ENCODE measurements at regions not wholly inside any gene's neighbourhood (a gene's known extent, or its start where the extent isn't known, plus 50 kb on each side); places are given as distances from the start of the nearest gene placed in this dataset.

DNA sequence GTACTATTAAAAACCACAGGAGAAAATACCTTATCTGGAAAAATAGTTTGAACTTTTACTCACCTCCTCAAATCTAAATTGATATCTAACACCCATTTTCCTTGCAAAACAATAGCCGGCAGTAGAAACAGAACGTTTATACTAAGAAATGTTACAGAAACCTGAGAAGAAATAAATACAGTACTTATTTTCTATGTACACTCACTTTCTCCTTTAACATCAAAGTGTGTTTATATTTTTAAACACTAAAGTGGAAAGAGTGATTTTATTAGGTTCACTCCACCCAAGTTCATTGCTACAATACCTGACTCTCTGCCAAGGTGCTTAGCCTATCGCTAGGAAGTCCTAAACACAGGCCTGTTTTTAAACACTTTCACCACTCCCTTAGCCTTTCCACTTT lies 87.8 kb upstream of the TJP1 start:
- no peak overlapping the region for H3K4me3 ChIP-seq (ENCODE audit: low read depth, low read length)
- in situ Hi-C loops (cut with HindIII; ENCODE audit: low sequenced_read_pairs), result no loop called here
- no peak for DNase-seq (ENCODE audit: low read depth, low spot score)
- TF ChIP-seq, protein P1, sequence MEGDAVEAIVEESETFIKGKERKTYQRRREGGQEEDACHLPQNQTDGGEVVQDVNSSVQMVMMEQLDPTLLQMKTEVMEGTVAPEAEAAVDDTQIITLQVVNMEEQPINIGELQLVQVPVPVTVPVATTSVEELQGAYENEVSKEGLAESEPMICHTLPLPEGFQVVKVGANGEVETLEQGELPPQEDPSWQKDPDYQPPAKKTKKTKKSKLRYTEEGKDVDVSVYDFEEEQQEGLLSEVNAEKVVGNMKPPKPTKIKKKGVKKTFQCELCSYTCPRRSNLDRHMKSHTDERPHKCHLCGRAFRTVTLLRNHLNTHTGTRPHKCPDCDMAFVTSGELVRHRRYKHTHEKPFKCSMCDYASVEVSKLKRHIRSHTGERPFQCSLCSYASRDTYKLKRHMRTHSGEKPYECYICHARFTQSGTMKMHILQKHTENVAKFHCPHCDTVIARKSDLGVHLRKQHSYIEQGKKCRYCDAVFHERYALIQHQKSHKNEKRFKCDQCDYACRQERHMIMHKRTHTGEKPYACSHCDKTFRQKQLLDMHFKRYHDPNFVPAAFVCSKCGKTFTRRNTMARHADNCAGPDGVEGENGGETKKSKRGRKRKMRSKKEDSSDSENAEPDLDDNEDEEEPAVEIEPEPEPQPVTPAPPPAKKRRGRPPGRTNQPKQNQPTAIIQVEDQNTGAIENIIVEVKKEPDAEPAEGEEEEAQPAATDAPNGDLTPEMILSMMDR (IDR thresholded peaks at IDR 0.05; ENCODE audit: low read depth, low read length), result no peak

DNA sequence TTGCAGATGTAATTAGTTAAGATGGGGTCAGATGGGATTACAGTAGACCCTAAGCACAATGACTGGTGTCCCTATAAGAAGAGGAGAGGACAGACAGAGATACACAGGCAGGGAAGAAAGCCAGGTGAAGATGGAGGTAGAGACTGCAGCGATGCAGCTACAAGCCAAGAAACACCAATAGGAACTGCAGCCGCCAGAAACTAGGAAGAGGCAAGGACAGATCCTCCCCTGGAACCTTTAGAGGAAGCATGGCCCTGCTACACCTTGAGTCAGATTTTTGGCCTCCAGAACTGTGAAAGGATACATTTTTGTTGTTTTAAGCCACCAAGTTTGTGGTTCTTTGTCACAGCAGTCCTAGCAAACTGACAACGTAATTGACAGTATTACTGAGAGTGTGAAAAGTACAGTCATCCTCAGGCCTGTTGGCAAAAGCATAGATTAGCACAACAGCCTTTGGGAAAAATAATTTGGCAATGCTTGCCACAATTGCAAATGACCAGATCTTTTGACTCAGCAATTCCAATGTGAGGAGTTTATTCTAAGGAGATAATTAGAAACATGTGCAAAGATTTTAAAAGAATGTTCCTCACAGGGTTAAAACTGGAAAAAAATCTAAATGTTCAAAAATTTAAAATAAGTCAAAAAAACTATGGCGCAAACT lies 82.6 kb upstream of the TJP1 start:
- TF ChIP-seq, protein P1 (IDR thresholded peaks at IDR 0.05; ENCODE audit: low read depth, low read length), result no peak
- DNase-seq (ENCODE audit: low read depth, low spot score), result peak; percentile 15
- H3K4me3 ChIP-seq (ENCODE audit: low read depth, low read length), result no peak overlapping the region
- in situ Hi-C loops (cut with HindIII; ENCODE audit: low sequenced_read_pairs), result no loop called here

DNA sequence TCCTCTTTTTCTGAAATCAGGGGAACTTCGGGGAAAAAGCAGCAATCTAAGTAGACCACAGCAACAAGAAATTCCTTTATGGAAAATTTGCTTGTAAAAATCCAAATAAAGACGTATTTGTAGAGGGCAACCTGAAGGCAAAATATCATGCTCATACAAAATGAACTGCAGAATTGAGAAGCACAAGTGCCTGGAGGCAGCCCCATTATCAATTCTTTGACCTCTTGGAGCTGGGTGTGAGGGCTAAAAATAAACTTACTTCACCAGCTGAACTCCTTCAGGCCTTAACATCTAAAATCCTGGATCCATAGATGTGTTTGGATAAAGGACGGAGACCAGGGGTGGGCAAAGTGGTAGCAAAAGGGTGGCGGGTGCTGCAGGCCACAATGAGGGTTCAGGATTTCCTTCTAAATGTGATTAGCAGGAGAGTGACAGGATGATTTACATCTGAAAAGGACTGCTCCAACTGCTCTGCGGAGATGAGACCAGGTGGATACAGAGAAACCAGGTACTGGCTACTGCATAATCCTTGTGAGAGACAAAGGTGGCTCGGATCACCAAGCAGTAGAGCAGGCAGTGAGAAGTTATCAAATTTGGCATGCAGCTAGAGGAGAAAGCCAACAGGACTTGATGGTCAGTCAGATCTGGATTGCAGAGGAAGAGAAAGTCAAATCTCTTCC lies 81.7 kb upstream of the TJP1 start:
- DNase-seq (ENCODE audit: low read depth, low spot score), result no peak
- in situ Hi-C loops (cut with HindIII; ENCODE audit: low sequenced_read_pairs), result no loop called here
- H3K4me3 ChIP-seq (ENCODE audit: low read depth, low read length), result no peak overlapping the region
- TF ChIP-seq, protein P1 (IDR thresholded peaks at IDR 0.05; ENCODE audit: low read depth, low read length), result no peak

DNA sequence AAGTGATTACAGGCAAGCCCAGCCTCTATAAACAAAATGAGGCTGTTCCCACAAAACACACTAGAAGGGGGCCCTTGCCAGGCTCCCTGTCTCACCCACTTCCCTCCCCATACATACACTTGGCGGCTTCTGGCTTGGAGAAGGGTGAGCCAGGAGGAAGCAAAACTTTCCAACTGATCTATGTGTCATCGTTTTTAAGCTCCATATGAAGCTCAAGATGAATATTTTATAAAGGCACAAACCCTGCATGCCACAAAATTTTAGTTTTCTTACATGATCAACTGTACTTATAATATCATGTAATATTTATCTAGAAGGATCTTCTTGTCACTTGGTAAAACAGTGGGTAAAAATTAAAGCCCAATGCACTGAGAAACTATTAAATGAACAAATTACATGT lies 80.8 kb upstream of the TJP1 start:
- H3K4me3 ChIP-seq (ENCODE audit: low read depth, low read length), result no peak overlapping the region
- TF ChIP-seq, protein P1 (IDR thresholded peaks at IDR 0.05; ENCODE audit: low read depth, low read length), result no peak
- in situ Hi-C loops (cut with HindIII; ENCODE audit: low sequenced_read_pairs), result no loop called here
- DNase-seq (ENCODE audit: low read depth, low spot score), result no peak

DNA sequence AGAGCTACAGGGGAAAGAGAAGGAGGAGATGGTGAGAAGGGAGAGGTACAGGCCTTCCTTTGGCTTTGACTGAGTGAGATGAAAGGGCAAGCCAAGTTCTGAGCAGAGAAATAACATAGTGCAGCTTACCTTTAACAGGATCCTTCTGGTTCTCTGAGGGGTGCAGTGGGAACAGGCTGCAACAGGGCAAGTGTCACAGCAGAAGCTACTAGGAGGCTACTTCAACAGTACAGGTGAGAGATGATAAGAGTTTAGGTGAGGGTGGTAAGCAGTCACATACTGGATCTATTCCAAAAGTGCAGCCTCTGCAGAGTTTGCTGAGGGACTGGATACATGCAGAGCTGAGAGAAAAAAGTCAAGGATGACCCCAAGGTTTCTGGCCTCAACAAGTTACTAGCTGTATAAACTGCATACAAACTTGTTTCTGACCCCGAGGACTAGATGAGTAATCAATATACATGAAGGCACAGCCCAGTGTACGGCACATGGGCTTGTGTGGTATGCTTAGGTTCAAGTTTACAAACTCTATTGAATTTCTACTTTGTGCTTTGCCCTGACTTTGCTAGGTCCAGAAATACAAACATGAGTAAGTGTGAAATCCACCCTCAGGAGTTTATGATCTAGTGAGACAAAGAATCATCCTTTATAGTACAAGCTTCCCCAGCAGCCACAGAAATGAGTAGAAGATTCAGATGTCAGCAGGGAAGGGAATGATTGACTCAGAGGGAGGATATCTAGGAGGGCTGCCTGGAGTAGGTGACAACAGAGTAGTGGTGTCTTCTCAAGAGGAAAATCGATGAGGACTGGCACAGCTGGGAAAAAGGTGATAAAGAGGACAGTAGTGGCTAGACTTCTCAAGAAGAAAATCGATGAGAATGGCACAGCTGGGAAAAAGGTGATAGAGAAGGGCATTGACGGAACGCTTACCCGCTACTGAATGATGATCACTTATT lies 78.2 kb upstream of the TJP1 start:
- TF ChIP-seq, protein P1 (IDR thresholded peaks at IDR 0.05; ENCODE audit: low read depth, low read length), result no peak
- H3K4me3 ChIP-seq (ENCODE audit: low read depth, low read length), result no peak overlapping the region
- DNase-seq (ENCODE audit: low read depth, low spot score), result no peak
- in situ Hi-C loops (cut with HindIII; ENCODE audit: low sequenced_read_pairs), result no loop called here

DNA sequence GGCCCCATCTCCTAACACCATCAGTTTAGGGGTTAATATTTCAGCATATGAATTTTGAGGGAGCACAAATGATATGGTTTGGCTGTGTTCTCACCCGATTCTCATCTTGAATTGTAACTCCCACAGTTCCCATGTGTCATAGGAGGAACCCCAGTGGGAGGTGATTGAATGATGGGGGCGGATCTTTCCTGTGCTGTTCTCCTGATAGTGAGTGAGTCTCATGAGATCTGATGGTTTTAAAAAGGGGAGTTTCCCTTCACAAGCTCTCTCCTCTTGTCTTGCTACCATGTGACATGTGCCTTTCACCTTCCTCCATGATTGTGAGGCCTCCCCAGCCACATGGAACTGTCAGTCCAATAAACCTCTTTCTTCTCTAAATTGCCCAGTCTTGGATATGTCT lies 73.8 kb upstream of the TJP1 start:
- no peak for DNase-seq (ENCODE audit: low read depth, low spot score)
- TF ChIP-seq, protein P1 (IDR thresholded peaks at IDR 0.05; ENCODE audit: low read depth, low read length), result no peak
- in situ Hi-C loops (cut with HindIII; ENCODE audit: low sequenced_read_pairs), result no loop called here
- no peak overlapping the region for H3K4me3 ChIP-seq (ENCODE audit: low read depth, low read length)

Data from astrocyte of the spinal cord (primary cell).